Keratinocyte (primary cell): ENCODE measurements at regions not wholly inside any gene's neighbourhood (a gene's known extent, or its start where the extent isn't known, plus 50 kb on each side); places are given as distances from the start of the nearest gene placed in this dataset.

Experiments
- EZH2 ChIP-seq: IDR thresholded peaks from one replicate; pipeline ENCODE4 v1.6.1; 2012; ENCODE audit warnings: inconsistent platforms, mild to moderate bottlenecking, low read length, moderate library complexity
- TF ChIP-seq, protein P1 (sequence below), 3 experiments: IDR thresholded peaks in 1 of 3; conservative IDR thresholded peaks in 1 of 3; optimal IDR thresholded peaks in 1 of 3; 2 replicates in 2 of 3; 3 replicates in 1 of 3; pipeline versions ENCODE3 to v1.5.1; 2011; ENCODE audit warnings: low read length in 3 of 3, mild to moderate bottlenecking in 3 of 3, moderate library complexity in 2 of 3, control low read depth in 1 of 3, inconsistent platforms in 1 of 3; ENCODE audit not compliant: insufficient read depth in 2 of 3; ENCODE audit errors: extremely low read depth in 1 of 3

DNA sequence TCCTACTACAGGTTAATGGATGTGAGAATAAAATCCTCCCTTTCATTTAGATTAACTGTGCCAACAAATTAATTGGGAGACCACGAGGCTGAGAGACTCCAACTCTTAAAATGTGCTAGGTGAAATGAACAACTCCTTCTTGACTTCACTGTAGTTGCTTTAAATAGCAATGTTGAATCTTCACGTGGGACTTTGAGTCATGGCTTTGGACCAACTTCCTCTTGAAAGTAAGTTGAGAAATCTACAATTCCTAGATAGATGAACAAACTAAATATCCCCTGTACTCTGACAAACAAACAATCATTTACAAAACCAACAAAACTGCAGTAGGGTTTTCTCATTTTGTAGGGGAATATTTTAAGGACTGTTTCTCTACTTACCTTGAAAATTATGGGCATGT is 291.9 kb upstream of the SPRED2 start:
- TF ChIP-seq, protein P1, sequence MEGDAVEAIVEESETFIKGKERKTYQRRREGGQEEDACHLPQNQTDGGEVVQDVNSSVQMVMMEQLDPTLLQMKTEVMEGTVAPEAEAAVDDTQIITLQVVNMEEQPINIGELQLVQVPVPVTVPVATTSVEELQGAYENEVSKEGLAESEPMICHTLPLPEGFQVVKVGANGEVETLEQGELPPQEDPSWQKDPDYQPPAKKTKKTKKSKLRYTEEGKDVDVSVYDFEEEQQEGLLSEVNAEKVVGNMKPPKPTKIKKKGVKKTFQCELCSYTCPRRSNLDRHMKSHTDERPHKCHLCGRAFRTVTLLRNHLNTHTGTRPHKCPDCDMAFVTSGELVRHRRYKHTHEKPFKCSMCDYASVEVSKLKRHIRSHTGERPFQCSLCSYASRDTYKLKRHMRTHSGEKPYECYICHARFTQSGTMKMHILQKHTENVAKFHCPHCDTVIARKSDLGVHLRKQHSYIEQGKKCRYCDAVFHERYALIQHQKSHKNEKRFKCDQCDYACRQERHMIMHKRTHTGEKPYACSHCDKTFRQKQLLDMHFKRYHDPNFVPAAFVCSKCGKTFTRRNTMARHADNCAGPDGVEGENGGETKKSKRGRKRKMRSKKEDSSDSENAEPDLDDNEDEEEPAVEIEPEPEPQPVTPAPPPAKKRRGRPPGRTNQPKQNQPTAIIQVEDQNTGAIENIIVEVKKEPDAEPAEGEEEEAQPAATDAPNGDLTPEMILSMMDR (optimal IDR thresholded peaks at IDR 0.05 in 1 of 3, IDR thresholded peaks at IDR 0.05 in 1 of 3, conservative IDR thresholded peaks at IDR 0.05 in 1 of 3; ENCODE audit: extremely low read depth in 1 of 3, insufficient read depth in 2 of 3, low read length in 3 of 3): no peak
- TF ChIP-seq EZH2: no peak
